Activated T-helper 1 cell treated with Interleukin-2 at 50 U/mL for 16 hours (primary cell): ENCODE measurements at regions not wholly inside any gene's neighbourhood (a gene's known extent, or its start where the extent isn't known, plus 50 kb on each side); places are given as distances from the start of the nearest gene placed in this dataset.

ENCODE experiments used
- DNase-seq: peaks from one replicate; pipeline ENCODE4 v3.0.0-alpha.2; 2020; ENCODE audit warnings: low read depth

- DNase-seq, result no peak
Observed at GRCh38 chr20:58111310-58112016, 117.0 kb downstream of the ANKRD60 start.

- DNase-seq, result no peak
Observed at GRCh38 chr20:58109918-58110635, 118.4 kb downstream of the ANKRD60 start.

- no peak for DNase-seq
Observed at GRCh38 chr20:58109126-58109880, 119.2 kb downstream of the ANKRD60 start.

GRCh38 chr20:58107533-58107932 lies 120.9 kb downstream of the ANKRD60 start:
- no peak for DNase-seq

GRCh38 chr20:58106143-58106750 lies 122.2 kb downstream of the ANKRD60 start:
- no peak for DNase-seq

- DNase-seq, result no peak
Observed at GRCh38 chr20:58103961-58104360, 124.5 kb downstream of the ANKRD60 start.

- DNase-seq, result no peak
Observed at GRCh38 chr20:58103517-58103904, 124.9 kb downstream of the ANKRD60 start.

GRCh38 chr20:58102744-58103516 lies 125.5 kb downstream of the ANKRD60 start:
- no peak for DNase-seq

GRCh38 chr20:58102261-58102660 lies 126.2 kb downstream of the ANKRD60 start:
- no peak for DNase-seq

- no peak for DNase-seq
Observed at GRCh38 chr20:58100731-58101356, 127.6 kb downstream of the ANKRD60 start.

GRCh38 chr20:58099956-58100730 lies 128.3 kb downstream of the ANKRD60 start:
- DNase-seq, result no peak

- DNase-seq, result no peak
Observed at GRCh38 chr20:58099291-58099935, 129.0 kb downstream of the ANKRD60 start.

- DNase-seq, result no peak
Observed at GRCh38 chr20:58098571-58098970, 129.9 kb downstream of the ANKRD60 start.

GRCh38 chr20:58097943-58098342 lies 130.5 kb downstream of the ANKRD60 start:
- no peak for DNase-seq

GRCh38 chr20:58097429-58097828 lies 131.0 kb downstream of the ANKRD60 start:
- no peak for DNase-seq

GRCh38 chr20:58096880-58097423 lies 131.5 kb downstream of the ANKRD60 start:
- no peak for DNase-seq

GRCh38 chr20:58094698-58095097 lies 133.8 kb downstream of the ANKRD60 start:
- no peak for DNase-seq

GRCh38 chr20:58094160-58094559 lies 134.3 kb downstream of the ANKRD60 start:
- no peak for DNase-seq

- DNase-seq, result no peak
Observed at GRCh38 chr20:58092871-58093270, 135.6 kb downstream of the ANKRD60 start.

- no peak for DNase-seq
Observed at GRCh38 chr20:58092353-58092752, 136.1 kb downstream of the ANKRD60 start.
